H9 (cell line): ENCODE measurements at regions not wholly inside any gene's neighbourhood (a gene's known extent, or its start where the extent isn't known, plus 50 kb on each side); places are given as distances from the start of the nearest gene placed in this dataset.

Experiments
- DNase-seq: peaks from one replicate; pipeline ENCODE4 v3.0.0-alpha.2; 2017
- H2AFZ ChIP-seq: one replicate; pipeline ENCODE4 v1.6.1; 2013; ENCODE audit warnings: mild to moderate bottlenecking, low read length, control low read depth, moderate library complexity
- H2AK5ac ChIP-seq: 2 replicates; pipeline ENCODE4 v1.6.1; 2013; ENCODE audit warnings: low read length, control low read depth, mixed read lengths; ENCODE audit not compliant: insufficient read length
- H2BK120ac ChIP-seq: one replicate; pipeline ENCODE4 v1.6.1; 2013; ENCODE audit warnings: low read depth, mild to moderate bottlenecking, low read length, control low read depth, inconsistent platforms; ENCODE audit not compliant: poor library complexity, severe bottlenecking
- H2BK12ac ChIP-seq: 2 replicates; pipeline ENCODE4 v1.6.1; 2013; ENCODE audit warnings: low read length, control low read depth, mixed read lengths, low read depth; ENCODE audit not compliant: insufficient read length
- H2BK15ac ChIP-seq: 2 replicates; pipeline ENCODE4 v1.6.1; 2013; ENCODE audit warnings: low read depth, low read length, control low read depth
- H2BK20ac ChIP-seq: one replicate; pipeline ENCODE4 v1.6.1; 2013; ENCODE audit warnings: low read depth, mild to moderate bottlenecking, low read length, control low read depth, inconsistent platforms; ENCODE audit not compliant: poor library complexity, severe bottlenecking
- H2BK5ac ChIP-seq: 2 replicates; pipeline ENCODE4 v1.6.1; 2013; ENCODE audit warnings: low read length, control low read depth, mixed read lengths; ENCODE audit not compliant: insufficient read length
- H3K14ac ChIP-seq: 2 replicates; pipeline ENCODE4 v1.6.1; 2013; ENCODE audit warnings: low read length, control low read depth; ENCODE audit not compliant: insufficient read depth
- H3K18ac ChIP-seq: 2 replicates; pipeline ENCODE4 v1.6.1; 2013; ENCODE audit warnings: low read depth, mild to moderate bottlenecking, mixed read lengths, low read length, control low read depth; ENCODE audit not compliant: insufficient read length
- H3K23ac ChIP-seq: 2 replicates; pipeline ENCODE4 v1.6.1; 2013; ENCODE audit warnings: low read length, control low read depth, mixed read lengths, low read depth; ENCODE audit not compliant: insufficient read length
- H3K23me2 ChIP-seq: 2 replicates; pipeline ENCODE4 v1.6.1; 2013; ENCODE audit warnings: low read depth, mild to moderate bottlenecking, mixed read lengths, low read length, control low read depth; ENCODE audit not compliant: insufficient read length, poor library complexity, severe bottlenecking
- H3K27ac ChIP-seq: 2 replicates; pipeline ENCODE4 v1.5.1; 2013; ENCODE audit warnings: low read length, control low read depth, mixed read lengths, low read depth; ENCODE audit not compliant: insufficient read length
- H3K27me3 ChIP-seq: 2 replicates; pipeline ENCODE4 v1.6.1; 2013; ENCODE audit warnings: low read length, control low read depth, inconsistent platforms; ENCODE audit not compliant: insufficient read depth
- H3K4ac ChIP-seq: 2 replicates; pipeline ENCODE4 v1.6.1; 2013; ENCODE audit warnings: low read depth, mild to moderate bottlenecking, control low read depth, inconsistent platforms, low read length, moderate library complexity
- H3K4me1 ChIP-seq: 2 replicates; pipeline ENCODE4 v1.6.1; 2013; ENCODE audit warnings: low read length, control low read depth, inconsistent platforms; ENCODE audit not compliant: insufficient read depth
- H3K4me2 ChIP-seq: 2 replicates; pipeline ENCODE4 v1.6.1; 2013; ENCODE audit warnings: low read length, control low read depth, mixed read lengths; ENCODE audit not compliant: insufficient read length, insufficient read depth
- H3K56ac ChIP-seq: 2 replicates; pipeline ENCODE4 v1.6.1; 2013; ENCODE audit warnings: low read depth, mild to moderate bottlenecking, mixed read lengths, low read length, control low read depth; ENCODE audit not compliant: insufficient read length
- H3K79me1 ChIP-seq: 2 replicates; pipeline ENCODE4 v1.6.1; 2013; ENCODE audit warnings: low read depth, mild to moderate bottlenecking, moderate library complexity, low read length, control low read depth, inconsistent platforms; ENCODE audit not compliant: insufficient read depth, poor library complexity, severe bottlenecking
- H3K79me2 ChIP-seq: 2 replicates; pipeline ENCODE4 v1.6.1; 2013; ENCODE audit warnings: low read length, control low read depth, inconsistent platforms; ENCODE audit not compliant: insufficient read depth
- H3K9ac ChIP-seq: 2 replicates; pipeline ENCODE4 v1.6.1; 2013; ENCODE audit warnings: low read length, control low read depth, mixed read lengths; ENCODE audit not compliant: insufficient read length; ENCODE audit errors: extremely low read depth
- H3K9me3 ChIP-seq: one replicate; pipeline ENCODE4 v1.6.1; 2013; ENCODE audit warnings: low read depth, low read length, inconsistent platforms; ENCODE audit not compliant: control insufficient read depth
- H3T11ph ChIP-seq: one replicate; pipeline ENCODE4 v1.6.1; 2013; ENCODE audit warnings: mild to moderate bottlenecking, low read length, control low read depth, inconsistent platforms
- H4K20me1 ChIP-seq: one replicate; pipeline ENCODE4 v1.6.1; 2013; ENCODE audit not compliant: control insufficient read depth, insufficient read length, insufficient read depth
- H4K5ac ChIP-seq: 2 replicates; pipeline ENCODE4 v1.6.1; 2013; ENCODE audit warnings: low read depth, mild to moderate bottlenecking, mixed read lengths, low read length, control low read depth; ENCODE audit not compliant: insufficient read length
- H4K8ac ChIP-seq: replicated peaks from 2 replicates; pipeline ENCODE4 v1.6.1; 2013; ENCODE audit warnings: low read length, control low read depth, mixed read lengths, low read depth; ENCODE audit not compliant: insufficient read length
- H4K91ac ChIP-seq: 2 replicates; pipeline ENCODE4 v1.6.1; 2013; ENCODE audit warnings: low read depth, mild to moderate bottlenecking, moderate library complexity, mixed read lengths, low read length, control low read depth; ENCODE audit not compliant: insufficient read length
- H3K27ac Mint-ChIP-seq, 3 experiments: 2 replicates in 2 of 3; 3 replicates in 1 of 3; pipeline ENCODE4 v1.8.0; 2020 to 2021; ENCODE audit warnings: mixed read lengths in 3 of 3, mild to moderate bottlenecking in 1 of 3, moderate library complexity in 1 of 3
- H3K27me3 Mint-ChIP-seq: 2 replicates; pipeline ENCODE4 v1.8.0; 2021; ENCODE audit warnings: low read depth, mild to moderate bottlenecking, moderate library complexity, mixed read lengths
- H3K36me3 Mint-ChIP-seq, 3 experiments: 2 replicates in 2 of 3; 3 replicates in 1 of 3; pipeline ENCODE4 v1.8.0; 2020 to 2021; ENCODE audit warnings: low read depth in 3 of 3, mixed read lengths in 3 of 3; ENCODE audit not compliant: insufficient read depth in 1 of 3
- H3K4me1 Mint-ChIP-seq, 2 experiments: 2 replicates each; pipeline ENCODE4 v1.8.0; 2020; ENCODE audit warnings: mixed read lengths in 2 of 2
- H3K4me3 Mint-ChIP-seq, 2 experiments: 2 replicates in 1 of 2; 3 replicates in 1 of 2; pipeline ENCODE4 v1.8.0; 2020 to 2021; ENCODE audit warnings: mild to moderate bottlenecking in 2 of 2, mixed read lengths in 2 of 2, moderate library complexity in 1 of 2
- H3K9me3 Mint-ChIP-seq, 2 experiments: 2 replicates in 1 of 2; 3 replicates in 1 of 2; pipeline ENCODE4 v1.8.0; 2020; ENCODE audit warnings: mild to moderate bottlenecking in 2 of 2, mixed read lengths in 2 of 2, moderate library complexity in 1 of 2
- WGBS: extraction: QIAGEN DNeasy Blood & Tissue Kit; methylation state at CpG from one replicate; pipeline ENCODE4 v1.1.7; 2013; ENCODE audit warnings: missing lambda C conversion rate, low lambda C conversion rate, mixed read lengths; ENCODE audit not compliant: insufficient read length; ENCODE audit errors: extremely low coverage; 5-methylcytosine and 5-hydroxymethylcytosine counted together
- TF ChIP-seq, protein P1 (sequence below): fragments of 200-600 bp; sonication (generic); conservative IDR thresholded peaks from 3 replicates; pipeline ENCODE4 v1.8.0; 2021; ENCODE audit warnings: antibody characterized with exemption, mild to moderate bottlenecking

DNA sequence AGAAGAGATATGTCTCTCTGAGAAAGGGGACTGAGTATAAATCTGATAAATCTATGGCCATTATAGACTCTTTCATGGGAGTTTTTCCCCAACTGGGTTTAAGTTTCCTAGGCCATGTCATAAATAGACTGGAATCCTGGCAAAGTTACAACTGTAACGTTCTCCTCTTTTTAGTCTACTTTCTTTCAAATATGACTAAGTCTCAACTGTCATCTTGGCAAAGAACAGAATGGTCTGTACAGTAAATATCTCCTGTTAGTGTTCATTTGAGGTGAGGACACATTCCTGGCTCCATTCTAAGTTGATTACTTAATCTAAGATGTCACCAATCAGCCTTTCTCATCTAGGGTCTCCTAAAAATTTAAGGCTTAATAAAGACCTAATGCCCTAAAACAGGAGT lies 300.5 kb downstream of the BRINP2 start:
- TF ChIP-seq, protein P1, sequence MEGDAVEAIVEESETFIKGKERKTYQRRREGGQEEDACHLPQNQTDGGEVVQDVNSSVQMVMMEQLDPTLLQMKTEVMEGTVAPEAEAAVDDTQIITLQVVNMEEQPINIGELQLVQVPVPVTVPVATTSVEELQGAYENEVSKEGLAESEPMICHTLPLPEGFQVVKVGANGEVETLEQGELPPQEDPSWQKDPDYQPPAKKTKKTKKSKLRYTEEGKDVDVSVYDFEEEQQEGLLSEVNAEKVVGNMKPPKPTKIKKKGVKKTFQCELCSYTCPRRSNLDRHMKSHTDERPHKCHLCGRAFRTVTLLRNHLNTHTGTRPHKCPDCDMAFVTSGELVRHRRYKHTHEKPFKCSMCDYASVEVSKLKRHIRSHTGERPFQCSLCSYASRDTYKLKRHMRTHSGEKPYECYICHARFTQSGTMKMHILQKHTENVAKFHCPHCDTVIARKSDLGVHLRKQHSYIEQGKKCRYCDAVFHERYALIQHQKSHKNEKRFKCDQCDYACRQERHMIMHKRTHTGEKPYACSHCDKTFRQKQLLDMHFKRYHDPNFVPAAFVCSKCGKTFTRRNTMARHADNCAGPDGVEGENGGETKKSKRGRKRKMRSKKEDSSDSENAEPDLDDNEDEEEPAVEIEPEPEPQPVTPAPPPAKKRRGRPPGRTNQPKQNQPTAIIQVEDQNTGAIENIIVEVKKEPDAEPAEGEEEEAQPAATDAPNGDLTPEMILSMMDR: no peak
- Histone ChIP-seq H3K79me1 (no peaks in the 10 kb centered on the region), H3K9me3 (no peaks in the 10 kb centered on the region), H3K14ac (no peak overlapping the region), H2BK12ac (no peak overlapping the region), H2BK5ac (no peak overlapping the region), H2BK15ac (no peak overlapping the region), H2BK120ac (no peak overlapping the region), H3K9ac (no peak overlapping the region), H3K4me1 (no peaks in the 10 kb centered on the region), H3K79me2 (no peaks in the 10 kb centered on the region), H3K4me2 (no peak overlapping the region), H3K18ac (no peak overlapping the region), H3K23me2 (no peaks in the 10 kb centered on the region), H4K20me1 (no peaks in the 10 kb centered on the region), H3K56ac (no peak overlapping the region), H4K5ac (no peak overlapping the region), H3K27ac (no peak overlapping the region), H3K23ac (no peak overlapping the region), H2BK20ac (no peak overlapping the region), H3T11ph (no peak overlapping the region), H4K91ac (no peak overlapping the region), H3K27me3 (no peaks in the 10 kb centered on the region), H4K8ac (no peak overlapping the region), H3K4ac (no peak overlapping the region), H2AFZ (no peak overlapping the region), H2AK5ac (no peak overlapping the region)
- peaks cover 4% of the 10 kb centered on the region in 2 experiments; a peak in 3 of 4 replicates for H3K4me1 Mint-ChIP-seq
- no peak for DNase-seq
- no peak overlapping the region for H3K4me3 Mint-ChIP-seq
- no peaks in the 10 kb centered on the region for H3K36me3 Mint-ChIP-seq
- no peaks in the 10 kb centered on the region for H3K9me3 Mint-ChIP-seq
- no peak overlapping the region for H3K27ac Mint-ChIP-seq
- H3K27me3 Mint-ChIP-seq: no peaks in the 10 kb centered on the region; the same call in 1 of the 2 replicates
- no CpG with 5 or more reads among the region's 1 CpG for WGBS
